WERI-Rb-1 (cell line): ENCODE measurements at regions not wholly inside any gene's neighbourhood (a gene's known extent, or its start where the extent isn't known, plus 50 kb on each side); places are given as distances from the start of the nearest gene placed in this dataset.

Source experiments
- DNase-seq: peaks from one replicate; pipeline ENCODE4 v3.0.0-alpha.2; 2020
- H3K27ac ChIP-seq: fragments of 250-450 bp; sonication (Bioruptor Pico); 2 replicates; pipeline ENCODE4 v1.5.1; 2020; ENCODE audit warnings: mild to moderate bottlenecking, moderate library complexity
- H3K27me3 ChIP-seq: fragments of 250-450 bp; sonication (Bioruptor Pico); 2 replicates; pipeline ENCODE4 v1.5.1; 2021; ENCODE audit warnings: mild to moderate bottlenecking, low read depth, moderate library complexity; ENCODE audit not compliant: insufficient read depth, severe bottlenecking
- H3K36me3 ChIP-seq: fragments of 250-450 bp; sonication (Bioruptor Pico); 2 replicates; pipeline ENCODE4 v1.5.1; 2020; ENCODE audit warnings: mild to moderate bottlenecking, moderate library complexity
- H3K4me3 ChIP-seq: 2 replicates; pipeline ENCODE4 v1.5.1; 2011; ENCODE audit warnings: low read depth, mild to moderate bottlenecking, control low read depth, low read length
- H3K9me3 ChIP-seq: fragments of 250-450 bp; sonication (Bioruptor Pico); 2 replicates; pipeline ENCODE4 v1.5.1; 2021; ENCODE audit warnings: mild to moderate bottlenecking, moderate library complexity; ENCODE audit not compliant: severe bottlenecking
- CTCF ChIP-seq: IDR thresholded peaks from 2 replicates; pipeline ENCODE4 v1.5.1; 2011; ENCODE audit warnings: low read depth, mild to moderate bottlenecking, control low read depth, inconsistent platforms, low read length

DNA sequence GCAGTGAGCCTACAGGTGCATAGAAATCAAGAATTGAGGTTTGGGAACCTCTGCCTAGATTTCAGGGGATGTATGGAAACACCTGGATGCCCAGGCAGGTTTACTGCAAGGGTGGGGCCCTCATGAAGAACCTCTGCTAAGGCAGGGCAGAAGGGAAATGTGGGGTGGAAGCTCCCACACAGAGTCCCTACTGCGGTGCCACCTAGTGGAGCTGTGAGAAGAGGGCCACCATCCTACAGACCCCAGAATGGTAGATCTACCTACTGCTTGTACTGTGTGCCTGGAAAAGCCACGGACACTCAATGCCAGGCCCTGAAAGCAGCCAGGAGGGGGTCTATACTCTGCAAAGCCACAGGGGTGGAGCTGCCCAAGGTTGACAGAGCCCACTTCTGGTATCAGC lies 533.5 kb downstream of the GPAM start:
- Histone ChIP-seq H3K9me3 (peaks cover 6% of the 10 kb centered on the region), H3K27ac (no peak overlapping the region), H3K4me3 (no peak overlapping the region), H3K36me3 (no peaks in the 10 kb centered on the region), H3K27me3 (no peaks in the 10 kb centered on the region)
- TF ChIP-seq CTCF, result peak; percentile 64
- peak; percentile 44 for DNase-seq

DNA sequence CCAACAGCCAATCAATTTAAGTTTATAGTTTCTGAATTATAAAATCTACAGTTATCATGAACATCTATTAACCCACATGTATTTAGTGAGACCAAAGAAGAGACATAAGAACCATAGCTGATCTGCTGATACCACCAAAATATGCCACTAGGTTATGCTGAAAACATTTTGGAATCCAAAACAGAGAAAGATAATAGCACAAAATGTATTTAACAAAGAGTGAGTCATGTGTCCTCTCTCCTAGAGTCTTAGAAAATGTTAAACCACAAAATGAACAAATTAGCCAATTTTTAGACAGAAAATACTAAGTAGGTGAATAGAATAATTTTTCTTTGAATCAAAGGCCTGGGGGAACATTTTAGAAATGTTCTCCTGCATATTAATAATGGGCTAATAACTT lies 527.5 kb downstream of the GPAM start:
- Histone ChIP-seq H3K27me3 (no peaks in the 10 kb centered on the region), H3K27ac (no peak overlapping the region), H3K36me3 (no peaks in the 10 kb centered on the region), H3K4me3 (no peak overlapping the region), H3K9me3 (no peaks in the 10 kb centered on the region)
- no peak for DNase-seq
- TF ChIP-seq CTCF, result no peak

- no peak overlapping the region for H3K27ac ChIP-seq
- DNase-seq, result no peak
- no peak overlapping the region for H3K4me3 ChIP-seq
- no peaks in the 10 kb centered on the region for H3K27me3 ChIP-seq
- no peaks in the 10 kb centered on the region for H3K9me3 ChIP-seq
- H3K36me3 ChIP-seq, result no peaks in the 10 kb centered on the region
- no peak for TF ChIP-seq CTCF
These were observed 505.8 kb downstream of the GPAM start for GRCh38 chr10:111677759-111678158.

DNA sequence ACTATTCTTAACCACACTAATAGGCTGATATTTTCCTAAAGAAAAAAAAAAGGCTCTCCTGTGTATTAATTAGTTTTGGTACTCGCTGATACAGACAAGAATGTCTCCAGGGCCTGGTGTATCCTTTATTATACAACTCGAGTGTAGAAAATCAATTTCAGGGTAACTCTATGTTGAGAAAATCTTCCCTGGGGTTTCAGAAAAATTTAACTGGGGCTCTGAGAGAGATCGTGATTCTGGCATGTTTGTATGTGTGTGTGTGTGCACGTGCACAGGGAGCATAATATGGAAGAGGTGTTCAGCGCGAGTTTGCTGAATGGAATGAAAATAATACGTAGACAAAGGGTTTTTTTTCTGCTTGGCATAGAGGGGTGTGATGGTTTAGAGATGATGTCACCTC lies 496.8 kb downstream of the GPAM start:
- Histone ChIP-seq H3K36me3 (no peaks in the 10 kb centered on the region), H3K27ac (no peak overlapping the region), H3K27me3 (no peaks in the 10 kb centered on the region), H3K9me3 (no peaks in the 10 kb centered on the region), H3K4me3 (no peak overlapping the region)
- no peak for TF ChIP-seq CTCF
- DNase-seq, result no peak

- Histone ChIP-seq H3K27me3 (no peaks in the 10 kb centered on the region), H3K27ac (no peak overlapping the region), H3K9me3 (no peaks in the 10 kb centered on the region), H3K4me3 (no peak overlapping the region), H3K36me3 (no peaks in the 10 kb centered on the region)
- no peak for DNase-seq
- no peak for TF ChIP-seq CTCF
These were observed 484.9 kb downstream of the GPAM start for GRCh38 chr10:111698711-111699110.

DNA sequence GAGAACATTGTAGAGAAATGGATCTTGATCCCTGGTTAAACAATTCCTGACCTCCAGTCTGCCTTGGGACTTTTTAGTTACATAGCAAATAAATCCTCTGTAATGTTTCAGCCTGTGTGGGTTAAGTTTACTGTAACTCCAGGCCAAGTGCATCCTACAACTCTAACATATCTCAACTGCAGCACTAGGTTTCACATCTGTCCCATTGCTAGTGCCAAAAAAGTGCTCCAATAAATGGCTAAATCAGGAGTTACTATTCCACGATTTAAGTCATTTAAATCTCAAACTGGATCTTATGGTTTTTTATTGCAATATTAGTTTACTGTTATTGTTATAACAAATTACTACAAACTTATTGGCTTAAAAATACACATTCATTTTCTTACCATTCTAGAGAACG lies 479.6 kb downstream of the GPAM start:
- Histone ChIP-seq H3K9me3 (no peaks in the 10 kb centered on the region), H3K36me3 (no peaks in the 10 kb centered on the region), H3K27me3 (no peaks in the 10 kb centered on the region), H3K27ac (no peak overlapping the region), H3K4me3 (no peak overlapping the region)
- no peak for DNase-seq
- no peak for TF ChIP-seq CTCF
